H9 (cell line): ENCODE measurements at regions not wholly inside any gene's neighbourhood (a gene's known extent, or its start where the extent isn't known, plus 50 kb on each side); places are given as distances from the start of the nearest gene placed in this dataset.

Source experiments
- DNase-seq: peaks from one replicate; pipeline ENCODE4 v3.0.0-alpha.2; 2017
- H2AFZ ChIP-seq: one replicate; pipeline ENCODE4 v1.6.1; 2013; ENCODE audit warnings: mild to moderate bottlenecking, low read length, control low read depth, moderate library complexity
- H2AK5ac ChIP-seq: 2 replicates; pipeline ENCODE4 v1.6.1; 2013; ENCODE audit warnings: low read length, control low read depth, mixed read lengths; ENCODE audit not compliant: insufficient read length
- H2BK120ac ChIP-seq: one replicate; pipeline ENCODE4 v1.6.1; 2013; ENCODE audit warnings: low read depth, mild to moderate bottlenecking, low read length, control low read depth, inconsistent platforms; ENCODE audit not compliant: poor library complexity, severe bottlenecking
- H2BK12ac ChIP-seq: 2 replicates; pipeline ENCODE4 v1.6.1; 2013; ENCODE audit warnings: low read length, control low read depth, mixed read lengths, low read depth; ENCODE audit not compliant: insufficient read length
- H2BK15ac ChIP-seq: 2 replicates; pipeline ENCODE4 v1.6.1; 2013; ENCODE audit warnings: low read depth, low read length, control low read depth
- H2BK20ac ChIP-seq: one replicate; pipeline ENCODE4 v1.6.1; 2013; ENCODE audit warnings: low read depth, mild to moderate bottlenecking, low read length, control low read depth, inconsistent platforms; ENCODE audit not compliant: poor library complexity, severe bottlenecking
- H2BK5ac ChIP-seq: 2 replicates; pipeline ENCODE4 v1.6.1; 2013; ENCODE audit warnings: low read length, control low read depth, mixed read lengths; ENCODE audit not compliant: insufficient read length
- H3K14ac ChIP-seq: 2 replicates; pipeline ENCODE4 v1.6.1; 2013; ENCODE audit warnings: low read length, control low read depth; ENCODE audit not compliant: insufficient read depth
- H3K18ac ChIP-seq: 2 replicates; pipeline ENCODE4 v1.6.1; 2013; ENCODE audit warnings: low read depth, mild to moderate bottlenecking, mixed read lengths, low read length, control low read depth; ENCODE audit not compliant: insufficient read length
- H3K23ac ChIP-seq: 2 replicates; pipeline ENCODE4 v1.6.1; 2013; ENCODE audit warnings: low read length, control low read depth, mixed read lengths, low read depth; ENCODE audit not compliant: insufficient read length
- H3K23me2 ChIP-seq: 2 replicates; pipeline ENCODE4 v1.6.1; 2013; ENCODE audit warnings: low read depth, mild to moderate bottlenecking, mixed read lengths, low read length, control low read depth; ENCODE audit not compliant: insufficient read length, poor library complexity, severe bottlenecking
- H3K27ac ChIP-seq: 2 replicates; pipeline ENCODE4 v1.5.1; 2013; ENCODE audit warnings: low read length, control low read depth, mixed read lengths, low read depth; ENCODE audit not compliant: insufficient read length
- H3K27me3 ChIP-seq: 2 replicates; pipeline ENCODE4 v1.6.1; 2013; ENCODE audit warnings: low read length, control low read depth, inconsistent platforms; ENCODE audit not compliant: insufficient read depth
- H3K4ac ChIP-seq: 2 replicates; pipeline ENCODE4 v1.6.1; 2013; ENCODE audit warnings: low read depth, mild to moderate bottlenecking, control low read depth, inconsistent platforms, low read length, moderate library complexity
- H3K4me1 ChIP-seq: 2 replicates; pipeline ENCODE4 v1.6.1; 2013; ENCODE audit warnings: low read length, control low read depth, inconsistent platforms; ENCODE audit not compliant: insufficient read depth
- H3K4me2 ChIP-seq: 2 replicates; pipeline ENCODE4 v1.6.1; 2013; ENCODE audit warnings: low read length, control low read depth, mixed read lengths; ENCODE audit not compliant: insufficient read length, insufficient read depth
- H3K56ac ChIP-seq: 2 replicates; pipeline ENCODE4 v1.6.1; 2013; ENCODE audit warnings: low read depth, mild to moderate bottlenecking, mixed read lengths, low read length, control low read depth; ENCODE audit not compliant: insufficient read length
- H3K79me1 ChIP-seq: 2 replicates; pipeline ENCODE4 v1.6.1; 2013; ENCODE audit warnings: low read depth, mild to moderate bottlenecking, moderate library complexity, low read length, control low read depth, inconsistent platforms; ENCODE audit not compliant: insufficient read depth, poor library complexity, severe bottlenecking
- H3K79me2 ChIP-seq: 2 replicates; pipeline ENCODE4 v1.6.1; 2013; ENCODE audit warnings: low read length, control low read depth, inconsistent platforms; ENCODE audit not compliant: insufficient read depth
- H3K9ac ChIP-seq: 2 replicates; pipeline ENCODE4 v1.6.1; 2013; ENCODE audit warnings: low read length, control low read depth, mixed read lengths; ENCODE audit not compliant: insufficient read length; ENCODE audit errors: extremely low read depth
- H3K9me3 ChIP-seq: one replicate; pipeline ENCODE4 v1.6.1; 2013; ENCODE audit warnings: low read depth, low read length, inconsistent platforms; ENCODE audit not compliant: control insufficient read depth
- H3T11ph ChIP-seq: one replicate; pipeline ENCODE4 v1.6.1; 2013; ENCODE audit warnings: mild to moderate bottlenecking, low read length, control low read depth, inconsistent platforms
- H4K20me1 ChIP-seq: one replicate; pipeline ENCODE4 v1.6.1; 2013; ENCODE audit not compliant: control insufficient read depth, insufficient read length, insufficient read depth
- H4K5ac ChIP-seq: 2 replicates; pipeline ENCODE4 v1.6.1; 2013; ENCODE audit warnings: low read depth, mild to moderate bottlenecking, mixed read lengths, low read length, control low read depth; ENCODE audit not compliant: insufficient read length
- H4K8ac ChIP-seq: replicated peaks from 2 replicates; pipeline ENCODE4 v1.6.1; 2013; ENCODE audit warnings: low read length, control low read depth, mixed read lengths, low read depth; ENCODE audit not compliant: insufficient read length
- H4K91ac ChIP-seq: 2 replicates; pipeline ENCODE4 v1.6.1; 2013; ENCODE audit warnings: low read depth, mild to moderate bottlenecking, moderate library complexity, mixed read lengths, low read length, control low read depth; ENCODE audit not compliant: insufficient read length
- H3K27ac Mint-ChIP-seq, 3 experiments: 2 replicates in 2 of 3; 3 replicates in 1 of 3; pipeline ENCODE4 v1.8.0; 2020 to 2021; ENCODE audit warnings: mixed read lengths in 3 of 3, mild to moderate bottlenecking in 1 of 3, moderate library complexity in 1 of 3
- H3K27me3 Mint-ChIP-seq: 2 replicates; pipeline ENCODE4 v1.8.0; 2021; ENCODE audit warnings: low read depth, mild to moderate bottlenecking, moderate library complexity, mixed read lengths
- H3K36me3 Mint-ChIP-seq, 3 experiments: 2 replicates in 2 of 3; 3 replicates in 1 of 3; pipeline ENCODE4 v1.8.0; 2020 to 2021; ENCODE audit warnings: low read depth in 3 of 3, mixed read lengths in 3 of 3; ENCODE audit not compliant: insufficient read depth in 1 of 3
- H3K4me1 Mint-ChIP-seq, 2 experiments: 2 replicates each; pipeline ENCODE4 v1.8.0; 2020; ENCODE audit warnings: mixed read lengths in 2 of 2
- H3K4me3 Mint-ChIP-seq, 2 experiments: 2 replicates in 1 of 2; 3 replicates in 1 of 2; pipeline ENCODE4 v1.8.0; 2020 to 2021; ENCODE audit warnings: mild to moderate bottlenecking in 2 of 2, mixed read lengths in 2 of 2, moderate library complexity in 1 of 2
- H3K9me3 Mint-ChIP-seq, 2 experiments: 2 replicates in 1 of 2; 3 replicates in 1 of 2; pipeline ENCODE4 v1.8.0; 2020; ENCODE audit warnings: mild to moderate bottlenecking in 2 of 2, mixed read lengths in 2 of 2, moderate library complexity in 1 of 2
- CTCF ChIP-seq: fragments of 200-600 bp; sonication (generic); conservative IDR thresholded peaks from 3 replicates; pipeline ENCODE4 v1.8.0; 2021; ENCODE audit warnings: antibody characterized with exemption, mild to moderate bottlenecking
- WGBS: extraction: QIAGEN DNeasy Blood & Tissue Kit; methylation state at CpG from one replicate; pipeline ENCODE4 v1.1.7; 2013; ENCODE audit warnings: missing lambda C conversion rate, low lambda C conversion rate, mixed read lengths; ENCODE audit not compliant: insufficient read length; ENCODE audit errors: extremely low coverage; 5-methylcytosine and 5-hydroxymethylcytosine counted together

DNA sequence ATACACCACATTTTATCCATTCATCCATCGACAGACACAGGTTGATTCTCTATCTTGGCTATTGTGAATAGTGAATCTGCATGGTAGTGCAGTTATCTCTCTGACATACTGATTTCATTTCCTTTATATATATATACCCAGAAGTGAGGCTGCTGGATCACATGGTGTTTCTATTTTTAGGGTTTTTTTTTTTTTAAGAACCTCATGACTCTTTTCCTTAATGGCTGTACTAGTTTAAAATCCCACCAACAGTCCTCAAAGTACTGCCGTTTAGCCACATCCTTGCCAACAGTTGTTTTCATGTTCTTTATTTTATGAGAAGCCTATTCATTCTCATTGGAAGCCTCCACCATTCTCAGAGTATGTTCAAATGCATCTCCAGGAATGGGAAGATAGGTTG, 258.7 kb upstream of the SNX7 start:
- Histone ChIP-seq H3K27ac (no peak overlapping the region), H3K4me1 (no peaks in the 10 kb centered on the region), H2AK5ac (no peak overlapping the region), H3K79me1 (no peaks in the 10 kb centered on the region), H4K91ac (no peak overlapping the region), H2BK5ac (no peak overlapping the region), H3K79me2 (no peaks in the 10 kb centered on the region), H3K23ac (no peak overlapping the region), H3K4me2 (no peak overlapping the region), H3K14ac (no peak overlapping the region), H4K20me1 (no peaks in the 10 kb centered on the region), H2BK15ac (no peak overlapping the region), H2BK120ac (no peak overlapping the region), H2BK12ac (no peak overlapping the region), H3K9me3 (no peaks in the 10 kb centered on the region), H2BK20ac (no peak overlapping the region), H3K56ac (no peak overlapping the region), H3K23me2 (no peaks in the 10 kb centered on the region), H3K27me3 (no peaks in the 10 kb centered on the region), H4K5ac (no peak overlapping the region), H3K18ac (no peak overlapping the region), H2AFZ (no peak overlapping the region), H3K4ac (no peak overlapping the region), H4K8ac (no peak overlapping the region), H3T11ph (no peak overlapping the region), H3K9ac (no peak overlapping the region)
- WGBS = no CpG with 5 or more reads among the region's 2 CpGs
- H3K9me3 Mint-ChIP-seq = no peaks in the 10 kb centered on the region
- no peaks in the 10 kb centered on the region for H3K27me3 Mint-ChIP-seq
- no peaks in the 10 kb centered on the region for H3K36me3 Mint-ChIP-seq
- no peak overlapping the region for H3K27ac Mint-ChIP-seq
- TF ChIP-seq CTCF = no peak
- H3K4me3 Mint-ChIP-seq = no peak overlapping the region
- no peak for DNase-seq
- no peaks in the 10 kb centered on the region for H3K4me1 Mint-ChIP-seq
